ENCODE measurements at regions not wholly inside any gene's neighbourhood (a gene's known extent, or its start where the extent isn't known, plus 50 kb on each side); places are given as distances from the start of the nearest gene placed in this dataset.
"Not testable (repeated sequence)": the region's sequence is repeated elsewhere in the genome, so short reads cannot be mapped to it uniquely, and the experiment has no call there.

DNA sequence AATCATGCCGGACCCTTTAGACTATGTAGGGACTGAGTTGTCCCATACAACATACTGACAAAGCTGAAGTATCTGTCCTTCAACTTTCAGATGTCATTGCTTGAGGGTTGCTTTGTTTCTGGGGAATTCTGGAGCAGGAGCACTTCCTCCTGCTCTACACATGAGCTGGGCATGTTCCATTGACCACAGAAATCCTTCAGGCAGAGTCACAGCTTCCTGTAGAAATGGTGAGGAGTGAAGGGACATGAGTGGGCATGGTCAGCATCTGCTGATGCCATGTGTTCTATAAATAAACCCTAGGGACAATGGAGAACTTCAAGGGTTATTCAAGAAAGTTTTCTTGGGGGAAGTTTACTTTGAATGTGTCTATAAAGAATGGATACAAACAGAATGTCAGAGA lies 296.6 kb upstream of the FBXL7 start:
- DNase-seq = peak; percentile 79

DNA sequence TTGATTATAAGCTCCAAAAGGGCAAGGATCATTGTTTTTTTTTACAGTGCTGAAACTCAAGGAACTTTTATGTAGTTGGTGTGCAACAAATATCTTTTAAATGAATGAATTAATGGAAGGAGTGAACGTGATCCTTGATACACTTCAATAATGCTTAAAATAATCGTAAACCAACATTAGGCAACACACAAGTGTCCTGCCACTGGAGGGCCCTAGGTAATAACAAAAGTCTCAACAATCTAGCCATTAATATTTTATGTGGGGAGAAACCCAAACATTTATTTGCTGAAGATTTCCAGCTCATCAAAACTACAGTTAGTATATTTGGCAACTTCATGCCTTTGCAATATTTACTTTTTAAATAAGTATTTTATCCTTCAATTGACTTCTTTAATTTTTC lies 309.0 kb upstream of the FBXL7 start:
- DNase-seq = no peak

DNA sequence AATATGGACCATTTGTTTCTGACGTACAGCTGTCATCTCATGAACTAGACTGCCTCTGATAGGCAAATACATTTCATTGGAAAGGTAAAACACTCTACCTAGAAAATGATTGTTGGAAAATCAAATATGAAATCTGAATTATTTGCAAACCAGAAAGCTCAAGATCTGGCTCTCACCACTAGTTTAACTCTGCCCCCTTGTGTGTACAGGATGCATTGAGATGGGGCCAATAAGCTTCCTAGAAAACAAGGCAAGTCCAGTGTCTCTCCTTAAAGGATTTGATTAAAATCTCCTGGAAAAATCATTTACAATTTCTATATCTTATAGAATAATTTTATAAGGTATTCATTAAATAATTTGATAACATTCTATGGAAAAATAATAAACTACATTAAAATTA lies 311.9 kb upstream of the ANKH start:
- peak; percentile 27 for DNase-seq

DNA sequence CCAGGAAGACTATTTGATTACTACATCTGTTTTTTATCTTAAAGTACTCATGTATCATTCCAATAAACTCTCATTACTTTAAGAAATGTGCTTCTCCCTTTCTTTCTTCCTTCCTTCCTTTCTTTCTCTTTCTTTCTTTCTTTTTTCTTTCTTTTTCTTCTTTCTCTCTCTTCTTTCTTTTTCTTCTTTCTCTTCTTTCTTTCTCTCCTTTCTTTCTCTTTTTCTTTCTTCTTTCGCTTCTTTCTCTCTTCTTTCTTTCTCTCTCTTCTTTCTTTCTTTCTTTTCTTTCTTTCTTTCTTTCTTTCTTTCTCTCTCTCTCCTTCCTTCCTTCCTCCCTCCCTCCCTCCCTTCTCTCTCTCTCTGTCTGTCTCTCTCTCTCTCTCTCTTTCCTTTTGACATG lies 298.6 kb upstream of the ANKH start:
- no peak for DNase-seq

DNA sequence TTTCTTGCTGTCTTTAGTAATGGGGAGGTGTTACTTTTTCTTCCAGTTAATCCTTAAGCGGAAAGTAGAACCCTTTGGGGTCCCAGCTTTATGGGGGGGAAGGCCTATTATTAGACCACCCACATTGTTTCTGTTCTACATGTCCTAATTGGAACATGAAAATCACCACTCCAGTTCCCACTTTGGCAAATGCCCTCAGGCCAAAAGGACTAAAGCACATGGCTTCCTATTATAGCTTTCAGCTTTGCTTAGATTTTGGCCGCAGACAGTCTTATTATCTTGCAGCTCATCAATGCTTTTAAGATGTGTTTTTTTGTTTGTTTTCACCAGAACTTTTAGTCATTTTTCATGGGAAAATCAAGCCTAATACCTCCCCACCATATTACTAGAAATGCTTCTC lies 296.8 kb upstream of the ANKH start:
- DNase-seq = no peak

DNA sequence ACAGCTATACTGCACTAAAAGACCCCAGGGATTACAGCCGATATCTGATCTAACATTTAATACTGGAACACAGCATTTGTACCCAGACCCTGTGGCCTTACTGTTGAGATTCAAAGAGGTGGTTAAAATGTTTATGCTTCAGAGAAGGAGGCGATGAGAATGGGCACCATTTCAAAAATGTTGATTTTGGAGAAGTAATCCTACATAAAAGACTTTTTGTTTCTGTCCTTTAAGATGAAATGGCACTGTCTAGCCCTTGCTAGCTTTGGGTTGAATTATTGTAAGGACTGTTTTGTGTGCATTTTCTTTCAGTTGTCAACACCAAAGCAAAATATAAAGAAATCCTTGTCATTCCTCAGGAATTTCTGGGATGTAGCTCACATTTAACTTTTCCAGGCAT lies 288.5 kb upstream of the ANKH start:
- DNase-seq = peak; percentile 8

DNA sequence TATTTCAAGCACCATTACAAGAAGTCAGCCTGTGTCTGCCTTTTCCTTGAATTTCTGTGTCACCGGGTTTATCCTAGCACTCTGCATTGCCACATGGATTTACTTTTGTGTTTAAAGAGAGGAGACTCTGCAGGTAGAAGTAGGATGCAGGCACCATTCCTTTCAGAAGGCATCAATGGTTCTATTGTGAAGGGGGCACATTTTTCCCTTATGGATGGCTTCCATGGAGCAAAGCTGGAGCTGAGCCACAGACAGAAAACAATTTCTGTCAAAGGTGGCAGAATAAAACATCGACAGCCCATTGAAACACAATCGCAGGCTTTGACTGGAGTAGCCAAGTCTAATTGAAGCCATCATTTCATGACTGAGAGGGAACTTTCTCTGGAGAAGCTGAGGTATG lies 288.0 kb upstream of the ANKH start:
- no peak for DNase-seq

DNA sequence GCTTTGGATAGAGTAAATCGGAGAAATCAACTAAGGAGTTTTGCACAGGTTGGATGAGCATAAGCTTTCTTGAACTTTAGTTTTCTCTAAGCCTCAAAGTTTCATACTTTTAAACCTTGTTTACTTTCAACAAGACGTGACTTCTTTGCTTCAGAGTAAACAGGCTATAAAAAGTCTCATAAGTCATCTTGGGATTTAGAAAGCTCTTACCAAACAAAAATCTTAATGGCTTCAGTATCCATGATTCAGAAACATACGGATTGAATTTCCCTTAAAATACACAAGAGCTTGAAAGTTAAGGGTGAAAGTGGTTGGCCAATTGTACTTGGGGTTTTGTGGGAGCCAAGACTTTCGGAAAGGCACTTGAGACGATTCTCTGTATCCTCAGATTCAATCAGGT lies 270.9 kb upstream of the ANKH start:
- no peak for DNase-seq

DNA sequence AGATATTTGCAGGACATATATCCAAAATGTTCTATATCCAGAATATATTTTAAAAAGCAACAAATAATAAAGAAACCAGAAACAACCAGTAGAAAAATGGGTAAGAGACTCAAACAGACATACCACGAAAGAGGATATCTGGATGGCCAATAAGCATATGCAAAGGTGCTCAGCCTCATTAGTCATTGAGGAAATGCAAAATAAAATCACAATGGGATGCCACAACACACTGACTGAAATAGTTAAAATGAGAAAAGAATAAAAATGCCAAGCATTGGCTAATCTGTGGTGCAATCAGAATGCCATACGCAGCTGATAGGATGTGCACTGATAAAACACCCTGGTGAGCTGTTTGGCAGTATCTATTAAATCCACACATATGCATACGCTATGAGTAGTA lies 265.8 kb upstream of the ANKH start:
- no peak for DNase-seq

DNA sequence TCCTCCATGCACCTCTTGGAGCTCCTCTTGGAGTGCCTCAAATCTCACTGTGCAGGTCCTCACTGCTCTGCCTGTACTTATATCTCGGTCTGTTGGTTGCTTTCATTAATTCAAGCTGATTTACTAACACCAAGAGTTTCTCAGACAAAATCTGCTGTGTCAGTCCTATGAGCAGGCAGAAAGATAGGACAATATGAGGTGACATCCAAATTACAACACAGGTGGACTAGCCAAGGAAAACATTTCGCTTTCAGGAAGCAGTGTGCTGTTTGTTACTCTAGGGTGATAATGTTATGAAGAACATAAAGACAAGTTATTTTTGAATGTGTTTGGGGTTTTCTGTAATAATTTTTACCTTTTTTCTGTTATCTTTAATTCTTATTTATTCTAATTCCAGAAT lies 264.1 kb upstream of the ANKH start:
- no peak for DNase-seq

DNA sequence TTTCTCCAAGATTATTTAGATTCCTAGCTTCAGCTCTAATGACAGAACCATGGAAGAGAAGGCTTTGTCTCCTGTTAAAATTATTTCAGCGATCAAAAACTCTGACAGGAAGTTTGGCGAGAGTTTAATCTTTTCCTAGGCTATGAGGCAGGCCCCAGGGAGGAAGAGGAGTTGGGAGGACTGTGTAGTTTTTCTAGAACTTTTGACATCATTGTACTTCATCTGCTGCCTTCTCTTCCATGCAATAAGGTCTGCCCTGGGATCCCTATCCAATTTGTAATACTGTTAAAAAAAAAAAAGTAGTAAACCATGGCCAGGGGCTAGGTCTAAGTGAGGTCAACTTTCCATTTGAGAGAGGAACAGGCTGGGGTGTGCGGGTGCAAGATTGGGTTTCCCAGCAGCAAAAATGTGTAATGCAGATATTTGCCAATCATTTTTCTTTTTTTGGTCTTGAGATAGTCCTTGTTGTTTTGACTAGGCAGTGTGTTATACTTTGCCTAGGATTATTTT lies 261.9 kb upstream of the ANKH start:
- DNase-seq = no peak

DNA sequence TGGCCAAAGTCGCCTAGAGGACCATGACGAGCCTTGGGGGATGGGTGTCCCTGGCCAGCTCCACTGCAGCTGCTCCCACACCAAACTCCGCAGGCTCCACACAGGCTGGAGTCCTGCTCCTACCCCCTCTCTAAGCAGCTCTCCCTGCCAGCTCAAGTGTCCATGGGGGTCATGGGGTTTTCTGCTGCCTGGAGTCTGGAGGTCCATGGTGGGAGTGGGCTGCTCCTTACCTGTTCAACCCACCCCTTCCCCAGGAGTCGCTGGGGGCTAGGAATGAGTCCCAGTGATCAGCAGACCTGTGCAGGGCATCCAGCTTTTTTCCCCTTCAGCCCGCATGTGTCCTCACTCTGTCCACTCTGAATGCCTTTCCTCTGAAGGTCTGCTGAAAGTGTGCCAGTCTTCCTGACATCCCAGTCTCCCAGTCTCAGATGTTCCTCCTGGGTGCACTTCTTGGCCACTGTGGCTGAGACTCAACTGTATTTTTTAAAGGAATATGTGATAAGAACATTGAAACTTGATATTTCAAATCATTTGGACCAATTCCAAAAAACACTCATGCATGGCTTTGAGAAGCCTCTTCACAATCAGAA lies 261.3 kb upstream of the ANKH start:
- DNase-seq = no peak

DNA sequence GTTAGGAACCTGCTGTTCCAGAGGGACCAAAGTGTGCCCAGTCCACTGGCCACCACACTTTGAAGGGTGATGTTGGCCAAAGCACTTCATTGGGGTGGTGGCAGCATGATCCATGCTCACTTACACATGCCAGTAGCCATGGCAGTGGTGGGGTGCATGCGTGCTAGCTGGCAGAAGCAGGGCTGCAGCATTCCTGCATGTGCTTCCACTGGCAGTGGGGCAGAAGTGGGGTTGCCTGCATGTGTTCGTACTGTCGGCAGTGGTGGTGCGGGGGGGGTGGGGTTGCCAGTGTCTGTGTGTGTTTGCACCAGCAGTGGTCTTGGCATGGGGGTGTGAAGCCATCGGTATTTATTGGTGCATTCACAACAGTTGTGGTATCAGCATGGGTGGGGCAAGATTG lies 260.3 kb upstream of the ANKH start:
- no peak for DNase-seq

DNA sequence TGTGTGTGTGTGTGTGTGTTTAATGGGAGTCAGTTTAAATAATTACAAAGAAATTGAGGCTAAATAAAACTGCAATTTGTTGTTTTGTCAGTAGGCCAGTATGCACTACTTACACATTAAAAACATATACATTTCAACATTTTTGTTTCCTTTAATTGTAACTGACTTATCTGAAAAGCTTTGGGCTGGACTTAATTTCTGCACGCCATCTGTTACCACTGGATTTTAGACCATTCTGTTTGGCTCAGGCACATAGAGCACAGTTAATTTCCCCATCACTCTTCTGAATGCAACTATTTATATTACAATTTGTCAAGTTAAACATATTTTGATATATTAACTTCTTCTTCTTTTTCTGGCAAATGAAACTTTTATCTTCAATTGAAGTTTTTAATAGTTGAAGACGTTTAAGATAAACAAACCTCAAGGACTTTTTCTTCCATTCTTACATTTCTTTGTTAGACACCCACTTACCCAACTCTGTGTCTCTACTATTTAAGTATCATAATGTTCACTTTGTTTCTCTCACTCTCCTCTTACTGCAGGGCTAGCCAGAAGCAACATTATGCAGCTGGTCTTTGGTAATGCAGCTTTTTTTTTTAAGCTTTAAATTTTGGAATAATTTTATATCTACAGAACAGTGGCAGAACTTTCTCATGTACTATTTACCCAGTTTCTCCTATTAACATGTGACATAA lies 253.4 kb upstream of the ANKH start:
- no peak for DNase-seq

DNA sequence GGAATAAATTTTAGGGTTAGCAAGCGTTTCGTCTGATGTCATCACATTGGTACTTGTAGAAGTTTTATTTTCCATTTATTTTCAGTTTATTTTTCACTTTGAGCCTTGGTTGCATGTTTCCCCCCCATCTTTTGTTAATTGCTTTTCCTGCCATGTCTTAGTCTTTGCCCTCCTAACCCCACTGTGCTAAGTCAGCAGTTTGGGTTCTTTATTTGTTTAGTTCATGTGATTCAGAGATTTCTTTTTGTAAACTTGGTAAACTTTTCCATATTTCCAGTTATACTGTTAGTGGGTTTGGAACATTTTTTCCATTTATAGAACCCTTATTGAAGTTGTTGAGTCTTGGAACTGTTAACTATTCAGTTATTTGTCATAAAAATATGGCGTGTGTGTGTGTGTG lies 252.9 kb upstream of the ANKH start:
- DNase-seq = no peak

DNA sequence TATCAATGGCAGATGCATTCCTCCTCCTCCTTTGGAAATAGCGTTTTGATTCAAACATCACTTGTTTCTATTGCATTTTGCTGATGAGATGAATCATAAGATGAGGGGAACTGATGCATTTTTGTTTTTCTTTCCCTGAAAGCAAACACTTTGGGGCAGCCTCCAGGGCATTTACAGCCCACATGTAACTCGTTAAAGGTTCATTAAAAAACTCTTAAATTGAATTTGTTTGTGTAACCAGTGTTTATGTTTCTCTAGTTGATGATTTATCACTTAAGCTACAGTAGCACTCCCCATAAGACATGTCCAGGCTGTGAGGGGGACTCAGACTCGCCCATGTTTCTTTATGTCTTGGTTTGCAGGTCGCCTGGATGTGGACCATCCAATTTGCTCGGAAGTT lies 246.1 kb upstream of the ANKH start:
- no peak for DNase-seq

DNA sequence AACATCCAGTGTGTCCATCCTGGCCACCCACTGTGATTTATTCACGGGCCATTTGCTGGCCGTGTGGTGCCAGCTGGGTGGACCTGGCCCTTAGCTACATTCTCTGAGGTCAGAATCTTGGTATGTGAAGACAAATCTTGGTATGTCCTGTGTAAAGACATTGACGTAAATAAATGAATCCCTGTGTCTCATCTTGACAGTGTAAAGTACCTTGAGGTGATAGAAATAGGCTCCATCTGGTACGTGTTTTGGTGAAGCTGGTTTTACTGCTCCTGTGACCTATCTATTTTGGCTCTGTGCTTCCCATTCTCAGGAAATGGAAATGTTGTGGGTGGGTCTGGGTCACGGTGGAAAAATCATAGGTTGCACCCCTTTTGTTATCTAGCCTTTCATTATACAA lies 245.4 kb upstream of the ANKH start:
- DNase-seq = peak; percentile 11

DNA sequence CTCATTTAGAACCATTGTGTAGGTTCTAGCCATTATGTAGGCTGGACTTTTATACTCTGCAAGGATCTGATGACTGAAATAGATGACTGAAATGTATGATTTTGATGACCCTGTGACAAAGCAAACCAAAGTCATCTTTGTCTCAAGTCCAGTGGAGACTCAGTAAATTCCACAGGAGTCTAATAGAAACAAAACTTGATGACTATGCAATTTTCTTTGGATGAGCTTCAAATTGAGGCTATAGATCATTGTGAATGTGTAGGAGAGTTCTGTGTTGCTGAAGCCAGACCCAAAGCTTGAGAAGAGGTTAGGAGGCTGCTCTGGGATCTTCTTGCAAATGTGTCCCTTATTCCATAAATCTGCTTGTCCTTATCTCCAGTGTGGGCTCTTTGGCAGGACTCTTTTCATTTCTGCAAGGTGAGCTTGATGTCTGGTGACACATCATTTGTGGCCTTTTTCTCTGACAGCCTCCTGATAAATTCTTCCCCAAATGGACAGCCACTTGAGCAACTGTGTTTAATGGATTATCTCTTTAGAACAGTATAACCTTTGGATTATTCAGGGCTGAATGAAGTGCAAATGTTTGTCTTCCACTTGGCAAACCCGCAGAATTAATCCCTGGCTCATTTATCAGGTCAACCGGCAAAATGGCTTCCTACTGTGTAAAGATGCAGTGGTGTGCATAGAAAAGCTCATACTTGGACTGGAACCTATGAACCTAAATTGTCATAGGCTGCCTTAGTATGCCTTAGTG lies 235.1 kb upstream of the ANKH start:
- no peak for DNase-seq

DNA sequence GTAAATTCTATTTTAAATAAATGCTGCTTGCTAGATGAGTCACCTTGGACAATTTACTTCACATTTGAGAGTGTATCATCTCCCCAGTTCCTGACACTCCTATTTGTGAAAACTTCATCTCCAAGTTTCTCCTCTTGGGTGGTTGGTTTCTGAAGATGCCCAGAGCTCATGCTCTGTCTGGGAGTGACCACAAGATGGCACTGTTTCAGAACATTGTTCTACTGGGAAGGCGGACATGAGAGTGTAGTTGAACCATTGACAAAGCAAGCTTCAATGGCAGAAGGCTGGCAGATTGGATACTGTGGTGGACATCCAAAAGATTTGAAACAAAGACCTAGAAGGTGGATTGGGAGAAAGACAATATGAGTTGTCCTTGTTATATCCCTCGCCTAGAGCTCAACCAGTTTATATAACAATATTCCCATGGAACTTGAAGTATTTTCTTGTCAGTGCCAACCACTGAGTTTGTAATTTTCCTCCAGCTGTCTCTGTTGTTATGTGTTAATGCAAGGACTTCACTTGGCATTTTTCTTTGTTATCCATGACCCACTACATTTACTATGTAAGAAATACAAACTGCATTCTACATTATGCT lies 234.3 kb upstream of the ANKH start:
- peak; percentile 67 for DNase-seq

DNA sequence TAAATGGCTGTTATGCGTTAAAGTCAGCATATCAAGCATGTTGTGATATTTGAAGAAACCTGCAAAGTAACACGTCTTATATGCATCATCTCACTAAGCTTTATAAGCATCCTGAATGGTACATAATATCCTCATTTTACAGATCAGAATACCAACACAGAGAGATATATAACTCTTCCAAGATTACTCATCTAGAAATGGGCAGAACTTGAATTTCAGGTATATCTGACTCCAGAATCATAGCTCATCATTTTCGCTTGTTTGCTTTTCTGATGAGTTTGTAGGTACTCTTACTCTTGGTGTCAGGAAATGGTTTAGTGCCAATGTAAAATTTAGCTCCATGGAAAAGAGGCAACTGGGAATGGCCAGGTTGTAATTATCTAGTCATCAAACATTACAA lies 232.3 kb upstream of the ANKH start:
- no peak for DNase-seq

DNA sequence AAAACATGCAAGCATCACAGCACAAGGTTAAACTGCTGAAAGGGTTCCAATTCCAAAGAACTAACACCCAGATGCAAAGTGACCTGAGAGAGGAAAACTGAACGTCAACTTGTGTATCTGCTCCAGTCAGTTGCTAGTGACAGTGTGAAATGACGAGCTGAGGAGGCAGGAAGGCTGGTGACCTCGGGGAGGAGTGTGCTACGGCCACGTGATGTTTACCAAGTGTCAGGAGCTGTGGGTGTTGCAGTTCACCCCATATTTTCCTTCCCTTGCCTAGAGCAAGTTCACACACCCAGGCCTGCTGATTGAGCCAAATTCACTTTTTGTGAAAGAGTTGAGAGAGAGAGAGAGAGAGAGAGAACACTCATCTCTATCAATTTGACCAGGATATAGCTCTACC lies 231.6 kb upstream of the ANKH start:
- DNase-seq = no peak

DNA sequence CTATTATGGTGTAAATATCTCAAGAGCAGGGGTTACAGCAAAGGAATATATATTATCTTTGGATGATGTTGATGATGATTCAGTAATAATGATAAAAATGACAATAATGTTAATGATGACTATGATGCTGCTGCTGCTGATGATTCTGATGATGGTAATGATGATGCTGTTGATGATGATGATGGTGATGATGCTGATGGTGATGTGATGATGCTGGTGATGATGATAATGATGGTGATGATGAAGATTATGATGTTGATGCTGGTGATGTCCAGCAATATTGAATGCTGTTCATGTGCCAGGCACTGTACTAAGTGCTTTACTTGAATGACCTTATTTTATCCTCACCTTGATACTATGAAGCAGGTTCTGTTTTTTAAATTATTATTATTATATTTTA lies 226.0 kb upstream of the ANKH start:
- no peak for DNase-seq

DNA sequence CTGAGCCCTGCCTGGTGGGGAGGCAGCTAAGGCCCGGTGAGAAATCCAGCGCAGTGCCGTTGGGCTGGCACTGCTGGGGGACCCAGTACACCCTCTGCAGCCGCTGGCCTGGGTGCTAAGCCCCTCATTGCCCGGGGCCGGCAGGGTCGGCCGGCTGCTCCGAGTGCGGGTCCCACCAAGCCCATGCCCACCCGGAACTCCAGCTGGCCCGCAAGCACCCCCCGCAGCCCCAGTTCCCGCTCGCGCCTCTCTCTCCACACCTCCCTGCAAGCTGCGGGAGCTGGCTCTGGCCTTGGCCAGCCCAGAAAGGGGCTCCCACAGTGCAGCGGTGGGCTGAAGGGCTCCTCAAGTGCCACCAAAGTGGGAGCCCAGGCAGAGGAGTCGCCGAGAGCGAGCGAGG lies 225.1 kb upstream of the ANKH start:
- DNase-seq = not testable (repeated sequence)

DNA sequence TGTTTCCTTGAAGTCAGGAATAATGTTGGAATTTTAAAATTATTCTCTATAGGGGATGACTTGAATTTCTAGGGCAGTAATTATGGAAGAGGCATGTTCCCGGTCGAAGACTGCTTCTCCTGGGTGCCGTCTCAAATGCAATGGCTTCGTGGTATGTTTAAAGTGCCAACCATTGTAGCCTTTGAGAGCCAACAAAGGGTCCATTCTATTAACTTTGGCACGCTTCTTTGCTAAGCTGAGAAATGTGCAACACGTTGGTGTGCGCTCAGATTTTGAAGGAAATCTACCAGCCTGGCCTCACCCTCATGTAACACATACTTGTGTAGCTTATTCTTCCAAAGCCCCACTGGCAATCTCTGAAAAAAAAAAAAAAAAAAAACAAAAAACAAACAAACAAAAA lies 221.2 kb upstream of the ANKH start:
- DNase-seq = no peak

Data from fibroblast of skin of back (primary cell).